DMS114 treated with DMSO at 0.1 percent for 48 hours (cell line): ENCODE measurements at regions not wholly inside any gene's neighbourhood (a gene's known extent, or its start where the extent isn't known, plus 50 kb on each side); places are given as distances from the start of the nearest gene placed in this dataset.
A peak's percentile ranks its signal among the peaks of the same experiment; 100 is the strongest.

Experiments used
- DNase-seq: peaks from one replicate; lab custom pipeline; 2025; ENCODE audit not compliant: unreplicated experiment; lab: John Stamatoyannopoulos, UW

DNA sequence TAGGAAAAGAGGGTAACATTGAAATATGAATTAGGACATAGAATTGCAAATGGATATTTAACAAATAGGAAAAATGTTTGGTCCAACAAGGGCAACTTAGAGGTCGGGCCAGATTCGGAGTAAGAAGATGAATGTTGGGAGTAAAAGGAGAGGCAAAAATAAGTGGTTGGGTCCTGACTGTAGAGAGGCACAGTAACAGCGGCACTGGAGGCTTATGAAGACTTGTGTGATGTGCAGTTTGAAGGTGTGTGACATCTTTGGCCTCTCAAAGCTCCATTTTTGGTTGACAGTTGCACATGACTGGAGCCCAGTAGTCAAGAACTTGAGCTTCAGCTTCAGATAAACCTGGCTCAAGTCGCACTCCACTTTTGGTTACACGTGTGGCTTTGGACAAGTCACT lies 109.9 kb upstream of the PAXBP1 start:
- no peak for DNase-seq

GRCh38 chr21:32884062-32884461 lies 112.5 kb upstream of the PAXBP1 start:
- no peak for DNase-seq

DNA sequence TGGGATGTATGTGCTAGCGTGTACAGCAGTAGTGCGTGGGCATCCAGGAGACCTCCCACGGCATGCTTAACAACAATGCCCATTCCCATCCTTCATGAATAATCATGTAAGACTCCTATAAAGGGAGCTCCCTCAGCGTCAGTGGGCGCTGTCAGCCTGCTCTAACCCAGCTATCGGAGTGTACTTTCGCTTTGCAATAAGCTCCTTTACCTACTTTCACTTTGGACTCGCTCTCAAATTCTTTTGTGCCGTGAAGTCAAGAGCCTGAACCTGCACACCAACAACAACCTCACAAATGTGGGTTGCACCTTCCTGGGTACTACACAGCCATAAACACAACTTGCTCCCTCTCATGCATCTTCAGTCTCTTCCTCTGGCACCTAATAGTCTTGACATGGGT lies 114.8 kb upstream of the PAXBP1 start:
- DNase-seq, result no peak

DNA sequence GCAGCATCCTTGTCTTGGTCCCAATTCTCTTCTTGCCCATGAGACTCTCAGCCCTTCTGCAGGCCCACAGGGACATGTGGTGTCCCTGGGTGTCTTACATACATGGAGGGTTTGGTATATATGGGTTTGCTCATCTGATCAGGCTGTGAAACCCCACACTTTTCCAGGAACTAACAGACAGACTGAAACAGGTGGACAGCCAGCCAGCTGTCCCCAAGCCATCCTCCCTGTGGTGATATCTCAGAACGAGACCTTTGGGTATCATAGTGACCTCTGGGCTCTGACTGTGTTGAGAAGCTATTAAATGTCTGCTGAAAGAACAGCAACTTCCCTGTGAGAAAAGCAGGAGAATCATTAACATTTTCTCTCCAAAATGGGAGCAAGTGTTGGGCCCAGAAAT lies 115.5 kb upstream of the PAXBP1 start:
- DNase-seq, result no peak

DNA sequence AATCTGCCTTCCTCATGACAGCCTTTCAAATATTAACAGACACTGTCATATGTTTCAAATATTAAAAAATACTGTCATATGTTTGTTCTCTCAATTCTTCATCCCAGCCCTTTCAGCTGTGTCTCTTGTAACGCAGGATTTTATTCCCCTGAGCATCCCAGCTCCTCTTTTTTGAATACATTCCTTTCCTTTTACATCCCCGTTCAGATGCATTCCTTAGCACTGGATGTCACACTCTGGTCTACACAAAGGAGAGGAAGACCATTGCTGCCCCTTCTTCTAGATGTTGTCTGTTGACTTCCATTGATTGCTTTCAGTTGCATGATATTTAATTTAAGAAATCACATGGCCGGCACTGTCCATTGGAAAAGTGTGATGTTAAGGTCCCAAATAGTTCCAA lies 117.4 kb upstream of the PAXBP1 start:
- DNase-seq, result no peak

DNA sequence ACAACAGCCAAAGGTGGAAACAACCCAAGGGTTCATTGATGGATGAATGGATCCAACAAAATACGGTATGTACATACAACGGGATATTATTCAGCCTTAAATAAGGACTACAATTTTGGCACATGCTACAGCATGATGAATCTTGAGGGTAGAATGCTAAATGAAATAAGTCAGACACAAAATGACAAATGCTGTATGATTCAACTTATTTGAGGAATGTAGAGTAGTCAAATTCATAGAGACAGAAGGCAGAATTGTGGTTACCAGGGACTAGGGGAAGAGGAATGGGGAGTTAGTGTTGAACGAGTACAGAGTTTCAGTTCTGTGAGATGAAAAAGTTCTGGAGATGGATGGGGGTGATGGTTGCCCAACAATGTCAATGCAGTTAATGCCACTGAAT lies 118.0 kb upstream of the PAXBP1 start:
- no peak for DNase-seq

DNA sequence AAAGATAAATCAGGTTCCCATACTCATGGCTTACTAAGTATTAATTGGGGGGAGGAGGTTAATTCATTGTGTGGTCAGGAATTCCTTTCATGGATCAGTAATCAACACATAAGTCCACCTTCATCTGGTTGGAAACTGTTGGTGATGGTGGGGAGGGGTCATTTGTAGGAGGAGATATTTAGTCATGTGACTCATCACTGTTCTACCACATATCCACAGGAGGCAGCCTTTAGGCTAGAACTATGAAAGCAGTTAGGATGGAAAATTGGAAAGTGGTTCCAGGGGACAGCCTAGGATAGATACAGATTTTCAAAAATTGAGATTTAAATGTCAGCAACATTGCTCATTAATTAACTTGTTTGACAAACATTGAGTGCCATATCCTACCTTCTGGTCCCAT lies 122.8 kb upstream of the PAXBP1 start:
- no peak for DNase-seq

DNA sequence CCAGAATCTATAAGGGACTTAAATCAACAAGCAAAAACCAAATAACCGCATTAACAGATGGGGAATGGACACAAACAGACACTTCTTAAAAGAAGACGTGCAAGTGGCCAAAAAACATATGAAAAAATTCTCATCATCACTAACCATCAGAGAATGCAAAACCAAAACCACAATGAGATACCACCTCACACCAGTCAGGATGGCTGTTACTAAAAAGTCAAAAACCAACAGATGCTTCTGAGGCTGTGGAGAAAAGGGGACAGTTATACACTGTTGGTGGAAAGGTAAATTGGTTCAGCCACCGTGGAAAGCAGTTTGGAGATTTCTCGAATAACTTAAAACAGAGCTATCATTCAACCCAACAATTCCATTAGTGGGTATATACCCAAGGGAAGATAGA lies 124.9 kb upstream of the OLIG2 start:
- DNase-seq, result no peak

GRCh38 chr21:32907521-32907920 lies 118.2 kb upstream of the OLIG2 start:
- DNase-seq, result no peak

- no peak for DNase-seq
Observed at GRCh38 chr21:32908534-32908933, 117.2 kb upstream of the OLIG2 start.

GRCh38 chr21:32909393-32909792 lies 116.3 kb upstream of the OLIG2 start:
- no peak for DNase-seq

GRCh38 chr21:32914424-32915039 lies 111.2 kb upstream of the OLIG2 start:
- no peak for DNase-seq

- no peak for DNase-seq
Observed at GRCh38 chr21:32915099-32915498, 110.6 kb upstream of the OLIG2 start.

DNA sequence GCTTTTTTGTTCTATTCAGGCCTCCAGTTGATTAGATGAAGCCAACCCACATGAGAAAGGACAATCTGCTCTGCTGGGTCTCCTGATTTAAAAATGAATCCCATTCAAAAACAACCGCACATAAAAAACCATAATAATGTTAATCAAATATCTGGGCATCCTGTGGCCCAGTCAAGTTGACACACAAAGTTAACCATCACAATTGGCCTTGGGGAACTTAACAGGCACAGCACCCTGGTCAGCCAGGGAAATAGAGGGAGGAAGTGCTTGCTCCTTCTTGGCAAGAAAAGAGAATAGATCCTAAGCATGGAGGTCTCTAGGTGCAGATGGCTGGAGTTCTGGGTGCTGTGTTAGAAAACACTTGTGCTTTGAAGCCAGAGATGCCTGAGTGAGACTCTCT lies 109.6 kb upstream of the OLIG2 start:
- no peak for DNase-seq

DNA sequence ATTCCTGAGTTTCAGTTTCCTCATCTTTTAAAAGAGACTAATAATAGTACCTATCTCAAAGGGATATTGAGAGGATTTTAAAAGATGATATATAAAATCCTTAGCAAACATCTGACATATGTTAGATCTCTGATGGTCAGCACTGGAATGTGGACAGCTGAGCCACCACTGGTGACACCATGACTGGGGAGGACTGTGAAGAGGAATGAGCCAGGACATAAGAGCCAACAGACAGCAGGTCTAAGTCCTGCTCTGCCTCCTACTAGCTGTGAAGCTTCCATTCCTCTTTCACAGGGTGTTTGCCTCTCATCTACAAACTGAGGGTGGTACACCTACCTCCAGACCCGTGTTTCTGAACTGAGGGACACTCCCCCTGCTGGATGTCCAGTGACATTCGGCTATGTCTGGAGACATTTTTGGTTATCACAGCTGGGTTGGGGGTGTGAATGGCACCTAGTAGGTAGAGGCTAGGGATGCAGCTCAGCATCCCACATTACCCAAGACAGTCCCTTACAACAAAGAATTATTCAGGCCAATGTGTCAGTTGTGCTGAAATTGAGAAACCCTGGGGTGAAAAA lies 109.1 kb upstream of the OLIG2 start:
- DNase-seq, result peak; percentile 16

- no peak for DNase-seq
Observed at GRCh38 chr21:32917362-32918135, 108.2 kb upstream of the OLIG2 start.

- no peak for DNase-seq
Observed at GRCh38 chr21:32918478-32919120, 107.1 kb upstream of the OLIG2 start.

DNA sequence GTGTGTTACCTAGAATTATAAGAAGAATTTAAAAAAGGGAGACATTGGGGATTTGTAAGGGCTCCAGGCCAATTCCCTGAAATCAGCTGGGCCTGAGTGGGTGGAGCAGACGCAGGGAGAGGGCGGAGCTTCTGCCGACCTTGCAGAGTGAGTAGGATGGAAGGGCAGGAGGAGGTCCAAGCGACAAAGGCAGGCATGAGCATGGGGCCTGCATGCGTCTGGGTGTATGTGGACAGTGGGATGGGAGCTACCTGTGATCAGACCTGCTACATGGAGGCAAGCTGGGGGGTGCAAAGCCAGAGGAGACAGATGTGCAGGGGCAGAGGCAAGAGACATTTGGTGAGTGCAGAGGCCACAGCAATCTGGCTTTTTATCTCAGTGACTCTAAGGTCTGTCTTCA lies 105.3 kb upstream of the OLIG2 start:
- no peak for DNase-seq

- no peak for DNase-seq
Observed at GRCh38 chr21:32921632-32922230, 104.0 kb upstream of the OLIG2 start.

DNA sequence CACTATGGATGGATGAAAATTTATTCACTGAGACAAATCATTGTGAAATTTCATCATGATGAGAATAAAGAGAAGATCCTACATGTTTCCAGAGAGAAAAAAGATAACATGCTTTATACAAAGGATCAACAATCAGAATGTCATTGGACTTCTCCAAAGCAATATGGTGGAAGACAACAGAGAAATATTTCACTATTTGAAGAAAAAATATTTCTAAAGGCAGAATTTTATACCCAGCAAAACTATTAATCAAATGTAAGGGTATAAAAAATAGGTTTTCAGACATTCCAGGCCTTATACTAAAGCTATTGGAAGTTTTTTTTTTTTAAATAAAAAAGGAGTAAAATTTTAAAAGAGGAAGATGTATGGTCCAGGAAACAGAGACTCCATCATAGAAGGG lies 100.6 kb upstream of the OLIG2 start:
- no peak for DNase-seq

GRCh38 chr21:32929633-32930038 lies 96.1 kb upstream of the OLIG2 start:
- no peak for DNase-seq

DNA sequence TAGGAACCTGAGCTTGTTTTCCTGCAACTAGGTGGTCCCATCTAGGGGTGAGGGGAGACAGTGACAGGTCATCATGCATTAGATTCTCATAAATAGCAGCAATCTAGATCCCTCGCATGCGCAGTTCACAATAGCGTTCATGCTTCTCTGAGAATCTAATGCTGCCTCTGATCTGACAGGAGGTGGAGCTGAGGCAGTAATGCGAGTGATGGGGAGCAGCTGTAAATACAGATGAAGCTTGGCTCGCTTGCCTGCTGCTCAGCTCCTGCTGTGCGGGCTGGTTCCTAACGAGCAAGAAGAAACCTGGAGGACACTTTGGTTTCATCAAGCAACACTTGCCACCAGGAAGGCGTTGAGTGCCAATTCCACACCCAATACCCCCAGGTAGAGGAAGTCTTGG lies 95.1 kb upstream of the OLIG2 start:
- no peak for DNase-seq
